GM20000 (cell line): ENCODE measurements at regions not wholly inside any gene's neighbourhood (a gene's known extent, or its start where the extent isn't known, plus 50 kb on each side); places are given as distances from the start of the nearest gene placed in this dataset.

Experiments used
- DNase-seq: peaks from one replicate; pipeline ENCODE4 v3.0.0; 2012; ENCODE audit warnings: low spot score
- CTCF ChIP-seq: IDR thresholded peaks from 2 replicates; pipeline ENCODE4 v1.5.1; 2012; ENCODE audit warnings: mild to moderate bottlenecking, control low read depth; ENCODE audit errors: extremely low read depth, missing control alignments

- no peak for TF ChIP-seq CTCF
- DNase-seq, result no peak
These were observed 65.8 kb upstream of the CHST15 start for GRCh38 chr10:124159153-124159552.

GRCh38 chr10:124158592-124158991 is 65.2 kb upstream of the CHST15 start:
- no peak for TF ChIP-seq CTCF
- DNase-seq, result no peak

GRCh38 chr10:124157271-124157681 is 63.9 kb upstream of the CHST15 start:
- no peak for TF ChIP-seq CTCF
- DNase-seq, result no peak

- TF ChIP-seq CTCF, result no peak
- no peak for DNase-seq
These were observed 63.3 kb upstream of the CHST15 start for GRCh38 chr10:124156524-124157260.

GRCh38 chr10:124155781-124156435 is 62.5 kb upstream of the CHST15 start:
- no peak for TF ChIP-seq CTCF
- DNase-seq, result no peak

- DNase-seq, result peak; percentile 59
- TF ChIP-seq CTCF, result no peak
These were observed 59.8 kb upstream of the CHST15 start for GRCh38 chr10:124153023-124153826.
